SKM-1 treated with dmso at 0.1 percent for 144 hours (cell line): ENCODE measurements at regions not wholly inside any gene's neighbourhood (a gene's known extent, or its start where the extent isn't known, plus 50 kb on each side); places are given as distances from the start of the nearest gene placed in this dataset.
"Not testable (repeated sequence)": the region's sequence is repeated elsewhere in the genome, so short reads cannot be mapped to it uniquely, and the experiment has no call there.

Experiments
- DNase-seq: peaks from one replicate; lab custom pipeline; 2025; ENCODE audit not compliant: unreplicated experiment; lab: John Stamatoyannopoulos, UW

DNA sequence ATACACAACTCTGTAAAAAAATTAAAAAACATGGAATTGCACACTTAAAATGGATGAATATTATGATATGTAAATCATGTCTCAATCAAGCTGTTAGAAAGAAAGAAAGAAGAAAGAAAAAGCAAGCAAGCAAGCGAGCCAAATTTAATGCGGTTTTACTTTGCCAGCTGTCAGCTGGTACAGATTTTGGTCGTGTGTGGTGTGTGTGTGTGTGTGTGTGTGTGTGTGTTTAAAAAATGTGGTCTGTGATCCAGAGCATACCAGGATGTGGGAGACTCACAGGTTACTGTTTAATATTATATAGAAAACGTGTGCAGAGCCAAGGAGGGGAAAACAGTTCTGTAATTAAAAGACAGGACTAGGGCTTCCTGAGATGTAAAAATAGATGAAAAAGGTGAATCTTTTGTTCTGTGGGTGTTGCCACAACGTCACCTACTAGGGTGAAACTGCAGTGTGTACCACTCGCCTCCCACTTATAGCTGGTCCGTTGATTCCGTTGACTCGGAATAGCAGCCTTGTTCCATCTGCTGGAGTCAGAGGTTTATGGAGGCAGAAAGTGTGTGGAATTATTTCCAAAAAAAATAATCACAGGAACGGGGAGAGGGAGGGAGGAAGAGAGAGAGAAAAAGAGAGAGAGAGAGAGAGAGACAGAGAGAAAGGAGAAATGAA lies 197.7 kb downstream of the BCAS1 start:
- no peak for DNase-seq

DNA sequence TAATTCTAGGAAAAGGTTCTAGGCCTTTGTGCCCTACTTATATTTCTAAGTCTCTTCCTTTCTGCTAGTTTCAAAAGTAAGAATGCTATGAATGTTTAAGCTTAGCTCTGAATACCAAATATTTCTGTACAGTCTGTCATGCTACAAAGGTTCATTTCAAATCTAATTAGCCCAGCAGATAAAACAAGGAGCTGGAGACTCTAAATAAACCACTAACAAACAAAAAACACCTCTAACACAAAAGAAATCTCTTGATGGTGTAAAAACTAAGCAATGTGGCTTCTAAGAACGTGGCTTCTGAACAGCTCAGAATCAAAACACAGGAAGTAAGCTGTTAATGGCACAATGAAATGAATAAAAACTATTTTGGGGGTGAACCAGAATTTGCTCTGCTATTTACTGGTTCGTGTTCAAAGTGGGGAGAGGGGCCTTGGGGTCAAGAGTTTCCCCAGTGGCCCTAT lies 198.3 kb downstream of the BCAS1 start:
- DNase-seq = no peak

DNA sequence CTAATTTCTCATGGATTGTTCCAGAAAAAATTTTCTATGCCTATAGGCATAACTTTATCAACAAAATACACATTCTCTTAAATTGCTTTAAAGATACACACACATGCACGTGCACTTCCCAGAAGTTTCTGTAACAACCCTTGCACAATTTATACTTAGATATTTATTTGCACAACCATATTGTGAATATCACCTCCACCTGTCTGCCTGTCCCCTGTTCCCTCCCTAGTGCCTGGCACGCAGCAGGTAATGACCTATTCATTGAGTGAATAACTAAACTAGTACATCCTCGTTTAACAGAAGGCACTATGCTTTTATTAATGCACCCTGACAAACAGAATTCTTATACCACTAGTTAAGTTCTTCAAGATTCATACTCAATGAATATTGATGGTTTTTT lies 198.9 kb downstream of the BCAS1 start:
- DNase-seq = no peak

DNA sequence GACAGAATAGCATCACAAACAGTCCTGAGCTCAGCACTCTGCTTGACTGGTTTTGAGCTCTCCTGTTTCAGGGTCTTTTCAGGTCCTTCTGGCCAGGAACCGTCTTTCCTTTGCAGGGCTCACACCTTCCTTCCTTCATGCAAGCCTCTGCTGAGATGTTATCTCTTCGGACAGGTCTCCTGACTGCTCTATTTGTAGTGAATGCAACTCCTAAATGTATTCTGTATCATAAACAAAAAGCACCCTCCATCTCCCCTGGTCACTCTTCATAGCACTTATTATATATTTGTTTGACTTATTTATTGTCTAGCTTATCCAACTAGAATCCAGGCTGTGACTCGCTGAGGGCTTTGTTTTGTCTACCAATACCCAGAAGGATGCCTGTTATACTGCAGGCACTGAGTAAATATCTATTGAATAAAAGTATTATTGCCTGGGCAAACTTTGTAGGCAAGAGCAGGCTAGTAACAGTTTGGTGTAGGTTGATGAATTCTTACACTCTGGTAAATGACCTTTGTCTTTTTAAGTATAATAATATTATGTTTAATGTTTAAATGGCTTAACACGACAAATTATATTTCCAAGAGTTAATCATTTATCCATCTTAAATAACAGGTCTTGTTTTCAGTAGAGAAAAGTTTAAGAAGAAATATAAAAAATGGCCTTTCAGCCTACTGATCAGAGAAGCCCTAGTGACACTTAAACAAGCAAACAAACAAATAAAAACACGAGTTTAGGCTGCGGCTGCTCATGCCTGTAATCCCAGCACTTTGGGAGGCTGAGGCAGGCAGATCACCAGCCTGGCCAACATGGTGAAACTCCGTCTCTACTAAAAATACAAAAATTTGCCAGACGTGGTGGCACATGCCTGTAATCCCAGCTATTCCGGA lies 199.7 kb downstream of the BCAS1 start:
- DNase-seq = no peak

DNA sequence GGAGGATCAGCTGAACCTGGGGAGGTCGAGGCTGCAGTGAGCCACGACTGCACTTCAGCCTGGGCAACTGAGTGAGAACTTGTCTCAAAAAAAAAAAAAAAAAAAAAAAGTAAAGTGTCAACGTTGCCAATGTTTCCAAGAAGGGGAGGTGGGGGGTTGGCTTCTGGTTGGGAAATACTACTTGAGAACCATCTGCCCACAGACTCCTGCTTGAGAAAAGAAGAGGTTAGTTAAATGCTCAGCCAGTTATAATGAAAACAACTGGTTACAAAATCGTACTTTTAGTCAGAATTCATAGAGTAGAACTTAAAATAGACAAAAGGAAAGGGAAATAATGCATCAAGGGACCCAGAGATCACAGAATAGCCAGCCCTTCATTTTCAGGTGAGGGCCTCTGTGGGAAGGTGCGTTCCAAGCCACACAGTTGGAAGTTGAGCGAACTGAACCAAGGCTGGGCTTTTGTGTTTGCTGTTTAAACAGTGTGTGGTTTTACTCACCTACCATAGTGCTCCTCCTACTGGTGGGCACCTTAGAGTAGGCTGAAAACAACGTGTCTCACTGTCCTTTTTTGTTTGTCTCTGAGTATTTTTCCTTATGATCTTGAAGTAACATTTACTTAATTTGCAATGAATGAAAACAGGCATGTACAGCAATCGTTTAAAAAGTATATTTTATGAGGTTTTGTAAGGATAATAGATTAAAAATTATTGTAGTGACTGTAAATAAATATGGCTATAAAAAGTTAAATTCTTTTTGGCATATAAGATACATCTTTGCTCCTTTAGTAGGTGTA lies 200.7 kb downstream of the BCAS1 start:
- DNase-seq = peak; percentile 68

DNA sequence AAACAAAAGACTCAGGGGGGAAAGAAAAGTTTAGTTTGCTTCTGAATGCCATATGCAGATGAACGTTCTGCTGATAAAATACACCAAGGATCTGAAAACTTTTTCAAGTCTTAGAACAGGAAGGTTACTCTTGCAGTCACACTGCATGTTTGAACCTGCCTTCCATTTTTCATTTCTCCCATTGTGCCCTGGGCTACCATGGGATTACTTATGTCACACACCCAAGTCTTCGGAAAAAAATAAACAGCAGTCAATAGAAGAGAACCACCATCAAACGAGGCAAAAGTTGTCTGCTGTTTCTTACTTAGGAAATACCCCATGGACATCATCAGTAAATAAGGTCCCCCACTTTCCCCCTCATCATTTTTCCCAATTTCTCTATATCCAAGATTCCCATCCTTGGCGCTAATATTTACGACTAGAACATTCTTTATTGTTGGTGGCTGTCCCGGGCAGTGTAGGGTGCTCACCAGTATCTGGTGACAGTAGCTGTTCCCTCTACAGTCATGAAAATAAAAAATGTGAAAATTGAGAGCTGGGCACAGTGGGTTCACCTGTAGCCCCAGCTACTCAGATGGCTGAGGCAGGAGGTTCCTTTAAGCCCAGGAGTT lies 202.5 kb downstream of the BCAS1 start:
- DNase-seq = no peak

DNA sequence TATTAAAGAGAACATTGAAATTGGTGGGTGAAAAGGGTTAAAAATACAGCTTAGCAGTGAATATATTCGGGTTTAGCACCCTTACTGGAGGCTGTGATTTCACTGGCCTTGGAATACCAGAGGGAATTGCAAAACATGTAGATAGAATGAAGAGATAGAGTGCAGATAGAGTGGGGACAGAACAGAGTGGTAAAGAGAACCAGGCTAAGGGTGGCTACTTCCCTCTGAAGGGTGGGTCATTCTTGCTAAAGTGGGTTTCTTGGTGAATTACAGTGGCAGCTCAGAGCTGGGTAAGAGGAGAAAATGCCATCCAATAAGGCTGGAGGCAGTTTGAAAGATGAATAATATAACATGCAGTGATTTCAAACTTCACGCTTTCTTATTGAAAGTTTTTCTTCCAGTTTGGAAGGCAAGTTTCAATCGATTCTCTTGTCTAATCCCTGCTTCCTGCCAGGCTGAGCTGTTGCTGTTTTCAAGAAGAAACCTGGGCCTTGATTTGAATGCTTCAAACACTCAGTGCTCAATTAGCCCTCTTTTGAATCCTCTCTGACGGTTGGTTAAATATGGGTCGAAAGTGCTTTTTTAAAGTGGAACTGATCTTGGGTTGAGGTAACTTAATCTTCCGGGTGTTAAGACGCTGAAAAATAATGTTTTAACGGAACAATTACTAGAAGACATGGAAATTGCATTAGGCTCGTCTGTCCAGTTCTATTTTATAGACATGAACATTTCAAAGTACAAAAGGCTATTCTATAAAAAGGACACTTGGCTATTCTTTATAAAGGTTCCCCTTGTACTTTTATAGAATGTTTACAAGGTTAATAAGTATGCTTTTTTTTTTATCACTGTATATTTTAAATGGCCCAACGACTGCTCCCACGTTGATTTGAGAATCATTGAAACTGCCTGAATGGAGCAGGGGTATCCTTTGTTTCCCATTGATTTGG lies 203.3 kb downstream of the BCAS1 start:
- DNase-seq = no peak

DNA sequence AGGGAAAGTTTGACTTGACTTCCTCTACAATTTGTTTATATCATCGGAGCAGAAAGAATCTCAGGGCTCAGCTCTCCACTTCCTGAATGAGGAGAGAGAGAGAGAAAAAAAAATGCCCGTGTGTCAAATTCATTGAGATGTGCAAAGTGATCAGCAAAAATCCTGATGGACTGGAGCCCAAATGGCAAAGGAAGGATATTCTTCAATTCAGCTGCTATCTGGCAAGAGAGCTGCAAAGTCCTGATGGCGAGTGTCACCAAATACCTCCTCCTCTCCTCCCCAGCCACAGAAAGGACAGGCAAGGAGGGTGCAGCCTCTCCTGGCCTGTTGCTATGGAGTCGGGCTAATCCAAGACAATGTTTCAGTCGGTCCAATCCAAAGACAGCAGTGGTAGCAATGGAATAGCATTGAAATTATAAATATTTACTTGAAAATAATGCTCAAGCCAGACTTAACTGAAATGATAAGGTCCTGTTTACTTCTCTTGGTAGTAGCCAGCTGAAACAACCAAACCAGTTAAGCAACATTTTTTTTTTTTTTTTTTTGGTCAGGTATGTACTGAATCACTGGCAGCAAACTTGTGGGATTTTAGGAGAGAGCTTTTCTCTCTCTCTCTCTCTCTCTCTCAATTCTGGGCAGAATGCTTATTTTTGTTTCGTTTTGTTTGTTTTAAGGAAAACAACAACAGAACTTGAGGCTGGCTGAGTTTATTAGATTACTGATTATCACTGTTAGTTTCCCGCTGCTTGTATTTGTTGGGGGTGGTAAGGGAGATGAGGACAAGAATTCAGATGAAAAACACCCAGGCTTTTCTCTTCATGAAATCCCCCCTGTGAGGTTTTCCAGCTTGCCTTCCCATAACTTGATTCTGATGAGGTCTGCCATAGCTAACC lies 204.2 kb downstream of the BCAS1 start:
- no peak for DNase-seq

DNA sequence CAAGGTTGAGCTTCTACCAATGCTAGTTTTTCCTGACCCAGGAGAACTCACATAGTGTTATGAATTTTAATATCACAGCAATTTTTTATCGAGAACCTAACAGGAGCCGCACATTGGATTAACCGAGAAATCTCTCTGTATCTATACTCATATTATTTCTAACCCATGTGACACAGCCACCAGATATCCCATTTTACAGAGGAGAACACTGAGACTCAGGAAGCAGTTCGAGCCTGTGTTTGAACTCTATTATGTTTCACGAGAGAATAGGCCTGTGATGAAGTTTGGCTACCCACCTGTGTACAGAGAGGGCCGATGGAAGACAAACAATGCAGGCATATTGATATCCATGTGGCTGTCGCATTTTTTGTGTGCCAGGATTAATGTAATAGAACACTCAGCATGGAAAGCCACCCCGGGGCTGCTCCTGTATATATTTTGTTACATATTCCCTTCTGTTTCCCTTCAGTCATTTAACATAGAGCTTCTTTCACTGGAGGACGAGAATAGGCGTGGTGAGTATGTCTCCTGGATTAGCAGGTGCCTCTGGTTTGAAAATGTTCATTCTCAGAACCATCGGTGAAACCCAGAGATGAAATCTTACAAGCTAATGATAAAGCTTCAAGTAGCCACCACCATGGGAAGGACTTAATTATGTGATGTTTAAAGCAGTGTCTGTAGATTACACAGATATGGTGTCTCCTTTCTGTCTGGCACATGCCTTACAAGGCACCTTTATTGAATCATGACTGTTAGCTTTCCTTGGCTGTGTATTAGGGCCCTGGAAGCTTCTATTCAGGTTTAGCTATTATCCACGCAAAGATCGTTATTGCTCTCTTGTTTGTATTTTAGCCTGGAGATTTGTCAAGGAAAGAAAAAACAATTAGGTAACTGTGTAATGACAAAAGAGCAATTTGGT lies 205.4 kb downstream of the BCAS1 start:
- DNase-seq = not testable (repeated sequence)

DNA sequence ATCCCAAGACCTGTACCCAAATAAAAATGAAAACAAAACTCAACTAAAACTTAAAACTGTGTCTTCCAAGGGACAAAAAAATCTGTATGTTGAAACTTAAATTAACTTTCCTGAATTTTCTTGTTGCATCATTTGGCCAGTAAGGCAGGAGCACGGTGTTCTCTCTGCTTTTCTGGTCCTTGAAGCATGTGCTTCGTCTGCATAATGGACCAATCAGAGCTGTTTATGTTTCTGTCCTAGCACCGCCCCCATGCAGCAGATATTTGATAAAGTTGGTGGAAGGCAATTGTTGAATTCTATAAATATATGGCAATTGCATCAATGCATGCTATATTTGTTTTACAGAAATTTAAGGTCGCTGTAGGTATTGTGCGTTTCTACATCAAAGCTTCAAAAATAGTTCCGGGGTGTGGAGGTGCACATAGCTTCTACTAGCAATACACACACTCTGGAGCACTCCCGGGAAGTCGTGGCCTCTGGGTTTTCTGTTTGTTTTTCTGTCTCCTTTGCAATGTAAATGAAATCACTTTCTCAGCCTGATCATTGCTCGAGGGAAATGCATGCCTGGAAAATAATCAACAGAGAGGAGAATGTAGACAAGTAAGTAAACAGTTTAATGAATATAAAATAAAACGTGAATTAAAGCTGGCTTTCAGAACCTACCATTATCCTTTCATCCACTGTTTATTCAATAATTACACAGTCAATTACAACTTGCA lies 206.3 kb downstream of the BCAS1 start:
- DNase-seq = not testable (repeated sequence)

DNA sequence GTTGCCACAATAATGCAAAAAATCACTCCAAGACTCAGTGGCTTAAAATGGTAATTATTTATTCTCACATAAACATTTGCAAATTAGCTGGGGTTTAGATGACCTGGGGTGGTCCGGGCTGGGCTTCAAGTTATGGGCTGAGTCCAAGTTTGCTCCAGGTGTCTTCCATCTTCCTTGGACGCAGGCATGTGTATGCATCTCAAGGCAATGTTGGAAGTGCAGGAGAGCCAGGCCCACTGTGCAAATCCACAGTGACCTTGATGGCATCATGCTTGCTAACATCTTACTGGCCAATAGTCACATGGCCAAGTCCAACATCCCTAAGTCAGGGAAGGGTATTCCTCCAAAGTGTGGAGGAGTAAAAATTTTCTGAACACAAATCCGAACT lies 206.9 kb downstream of the BCAS1 start:
- not testable (repeated sequence) for DNase-seq

DNA sequence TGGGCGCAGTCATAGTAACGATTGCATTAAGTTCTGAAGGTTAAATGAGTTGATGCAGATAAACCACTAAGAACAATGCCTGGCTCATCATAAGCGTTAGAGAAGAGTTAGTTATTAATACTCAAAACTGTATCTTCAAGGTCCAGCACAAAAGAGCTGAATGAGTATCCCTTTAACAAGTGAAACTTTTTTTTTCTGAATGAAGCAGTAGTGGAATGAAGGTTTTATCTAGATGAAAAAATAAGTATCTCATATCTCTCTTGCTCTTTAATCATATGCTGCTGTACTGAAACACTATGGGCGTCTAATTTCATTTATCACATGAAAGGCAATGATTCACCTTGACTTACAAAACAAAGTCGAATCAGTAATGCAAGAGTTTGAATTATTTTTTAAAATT lies 207.4 kb downstream of the BCAS1 start:
- not testable (repeated sequence) for DNase-seq

DNA sequence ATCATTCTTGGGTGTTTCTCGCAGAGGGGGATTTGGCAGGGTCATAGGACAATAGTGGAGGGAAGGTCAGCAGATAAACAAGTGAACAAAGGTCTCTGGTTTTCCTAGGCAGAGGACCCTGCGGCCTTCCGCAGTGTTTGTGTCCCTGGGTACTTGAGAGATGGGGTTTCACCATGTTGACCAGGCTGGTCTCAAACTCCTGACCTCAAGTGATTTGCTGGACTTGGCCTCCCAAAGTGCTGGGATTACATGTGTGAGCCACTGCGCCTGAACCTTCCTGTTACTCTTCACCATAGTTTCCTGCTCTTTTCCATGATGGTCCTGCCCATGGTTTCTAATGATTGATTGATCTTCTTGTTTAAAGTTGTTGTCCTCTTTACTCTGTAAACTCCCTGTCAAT lies 207.9 kb downstream of the BCAS1 start:
- not testable (repeated sequence) for DNase-seq

DNA sequence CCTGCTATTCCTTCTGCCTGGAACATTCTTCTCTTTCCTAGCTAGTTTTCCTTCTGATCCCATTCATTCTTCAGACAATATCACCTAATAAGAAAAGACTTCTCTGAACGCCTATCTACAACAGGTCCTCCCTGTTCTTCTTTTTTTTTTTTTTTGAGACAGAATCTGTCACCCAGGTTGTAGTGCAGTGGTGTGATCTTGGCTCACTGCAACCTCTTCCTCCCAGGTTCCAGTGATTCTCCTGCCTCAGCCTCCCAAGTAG lies 208.3 kb downstream of the BCAS1 start:
- not testable (repeated sequence) for DNase-seq

DNA sequence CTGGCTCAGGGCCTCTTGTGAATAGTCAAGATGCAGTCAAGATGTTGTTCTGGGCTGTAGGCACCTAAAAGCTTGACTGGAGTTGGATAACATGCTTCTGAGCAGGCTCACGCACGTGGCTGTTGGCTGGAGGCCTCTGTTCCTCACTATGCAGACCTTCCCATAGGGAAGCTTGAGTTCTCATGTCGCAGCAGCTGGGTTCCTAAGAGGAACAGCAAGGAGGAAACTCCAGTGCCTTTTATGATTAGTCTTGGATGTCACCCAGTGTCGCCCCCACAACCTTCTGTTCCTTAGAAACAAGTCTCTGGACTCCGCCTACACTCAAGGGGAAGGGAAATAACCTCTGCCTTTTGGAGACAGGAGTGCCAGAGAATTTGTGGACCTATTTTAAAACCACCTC lies 210.7 kb downstream of the BCAS1 start:
- DNase-seq = no peak

DNA sequence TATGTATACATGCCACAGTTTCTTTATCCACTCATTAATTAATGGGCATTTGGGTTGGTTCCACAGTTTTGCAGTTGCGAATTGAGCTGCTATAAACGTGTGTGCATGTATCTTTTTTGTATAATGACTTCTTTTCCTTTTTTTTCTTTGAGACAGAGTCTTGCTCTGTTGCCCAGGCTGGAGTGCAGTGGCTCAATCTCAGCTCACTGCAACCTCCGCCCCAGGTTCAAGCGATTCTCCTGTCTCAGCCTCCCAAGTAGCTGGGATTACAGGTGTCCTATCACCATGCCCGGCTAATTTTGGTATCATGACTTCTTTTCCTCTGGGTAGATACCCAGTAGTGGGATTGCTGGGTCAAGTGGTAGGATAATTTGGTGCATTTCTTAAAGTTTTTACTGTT lies 211.4 kb downstream of the BCAS1 start:
- not testable (repeated sequence) for DNase-seq

DNA sequence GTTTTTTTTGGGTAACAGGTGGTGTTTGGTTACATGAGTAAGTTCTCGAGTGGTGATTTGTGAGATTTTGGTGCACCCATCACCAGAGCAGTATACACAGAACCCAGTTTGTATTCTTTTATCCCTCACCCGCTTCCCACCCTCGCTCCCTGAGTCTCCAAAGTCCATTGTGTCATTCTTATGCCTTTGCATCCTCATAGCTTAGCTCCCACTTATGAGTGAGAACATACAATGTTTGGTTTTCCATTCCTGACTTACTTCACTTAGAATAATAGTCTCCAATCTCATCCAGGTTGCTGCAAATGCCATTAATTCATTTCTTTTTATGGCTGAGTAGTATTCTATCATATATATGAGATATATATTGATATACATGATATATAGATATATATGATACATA lies 211.9 kb downstream of the BCAS1 start:
- DNase-seq = not testable (repeated sequence)
